ENCODE measurements at regions not wholly inside any gene's neighbourhood (a gene's known extent, or its start where the extent isn't known, plus 50 kb on each side); places are given as distances from the start of the nearest gene placed in this dataset.

DNA sequence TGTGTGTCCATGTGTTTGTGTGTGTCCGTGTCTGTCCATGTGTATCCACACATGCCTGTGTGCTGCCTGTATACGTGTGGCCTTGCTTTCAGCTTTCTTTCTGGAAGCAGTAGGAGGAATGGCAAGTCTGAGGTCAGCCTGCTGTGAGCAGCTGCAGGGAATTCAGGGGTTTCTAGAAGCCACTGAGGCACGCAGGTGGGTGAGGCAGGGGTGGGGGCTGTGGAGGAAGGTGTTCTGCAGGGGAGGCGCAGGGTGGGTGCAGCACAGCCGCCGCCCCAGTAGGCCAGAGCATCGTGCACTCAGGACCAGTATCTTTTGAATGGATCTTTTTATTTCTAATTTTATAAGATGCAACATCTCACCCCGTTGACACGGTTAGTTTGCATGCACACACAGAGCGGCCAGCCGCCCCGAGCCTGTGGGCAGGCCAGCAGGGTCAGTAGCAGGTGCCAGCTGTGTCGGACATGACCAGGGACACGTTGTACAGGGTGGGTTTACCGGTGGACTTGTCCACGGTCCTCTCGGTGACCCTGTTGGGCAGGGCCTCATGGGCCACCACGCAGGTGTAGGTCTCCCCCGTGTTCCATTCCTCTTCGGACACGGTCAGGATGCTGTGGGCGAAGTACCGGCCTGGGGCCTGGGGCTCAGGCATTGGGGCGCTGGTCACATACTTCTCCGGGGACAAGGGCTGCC is 327.7 kb downstream of the TMEM121 start:
- Histone ChIP-seq H3K36me3 (ENCODE audit: control insufficient read depth in 2 of 2, extremely low read depth in 1 of 2, insufficient read depth in 2 of 2, low read length in 2 of 2) (no peaks in the 10 kb centered on the region), H4K20me1 (replicated peaks; ENCODE audit: control insufficient read depth, extremely low read depth, insufficient read depth, low read length) (no peaks in the 10 kb centered on the region), H3K79me2 (ENCODE audit: control insufficient read depth, insufficient read depth, low read length) (no peaks in the 10 kb centered on the region), H3K9me3 (replicated peaks; ENCODE audit: control insufficient read depth, insufficient read depth, low read length) (peaks cover 12% of the 10 kb centered on the region), H3K9me1 (replicated peaks; ENCODE audit: control insufficient read depth, extremely low read depth, insufficient read depth, low read length) (no peaks in the 10 kb centered on the region), H2AFZ (ENCODE audit: low read depth, low read length) (no peak overlapping the region), H3K27ac (ENCODE audit: insufficient read depth, low read depth, low read length) (no peak overlapping the region), H3K4me2 (ENCODE audit: insufficient read depth, low read length) (no peak overlapping the region), H3K4me1 (ENCODE audit: control insufficient read depth, extremely low read depth, insufficient read depth, low read length) (no peaks in the 10 kb centered on the region), H3K27me3 (ENCODE audit: control insufficient read depth in 2 of 2, insufficient read depth in 2 of 2, low read length in 2 of 2) (no peaks in the 10 kb centered on the region), H3K4me3 (replicated peaks in 1 of 3; ENCODE audit: insufficient read depth in 1 of 3, low read depth in 1 of 3, low read length in 3 of 3) (no peak overlapping the region), H3K9ac (replicated peaks; ENCODE audit: extremely low read depth, insufficient read depth, low read length) (no peak overlapping the region)
- no peak for TF ChIP-seq FOS (IDR thresholded peaks at IDR 0.05; ENCODE audit: borderline replicate concordance, insufficient read depth, low read length)
- no peak for TF ChIP-seq POLR2A (IDR thresholded peaks at IDR 0.05; ENCODE audit: low read depth, low read length)
- no peak for TF ChIP-seq EZH2 (IDR thresholded peaks at IDR 0.05; ENCODE audit: borderline replicate concordance, low read depth, low read length, severe bottlenecking)
- no peak for TF ChIP-seq CTCF (IDR thresholded peaks at IDR 0.05; ENCODE audit: extremely low read depth in 1 of 2, insufficient read depth in 1 of 2, low read depth in 1 of 2, low read length in 2 of 2)
- no peak for TF ChIP-seq JUN (IDR thresholded peaks at IDR 0.05; ENCODE audit: borderline replicate concordance, insufficient read depth, insufficient read length, low read depth)
- no peak for TF ChIP-seq MYC (IDR thresholded peaks at IDR 0.05; ENCODE audit: low read depth, low read length)
- no peak for TF ChIP-seq GATA2 (IDR thresholded peaks at IDR 0.05; ENCODE audit: insufficient read depth, insufficient read length, low read depth, low read length)
- intact Hi-C loops (cut with micrococcal nuclease) (no loop called here), dilution Hi-C loops (cut with MboI; ENCODE audit: extremely low pct_ligation_motif_present, low sequenced_read_pairs) (no loop called here)
- no peak for DNase-seq (ENCODE audit: low read depth, low spot score)
- ChIA-PET CTCF (no interaction called here), POLR2A (no interaction called here)
- FAIRE-seq: no peak
- no TSS peak for BruUV-seq (replicated peaks)

All from endothelial cell of umbilical vein (primary cell).